PFSK-1 (cell line): ENCODE measurements at regions not wholly inside any gene's neighbourhood (a gene's known extent, or its start where the extent isn't known, plus 50 kb on each side); places are given as distances from the start of the nearest gene placed in this dataset.

Experiments used
- FOXP2 ChIP-seq: optimal IDR thresholded peaks from 2 replicates; pipeline ENCODE3; 2011; ENCODE audit warnings: borderline replicate concordance, control low read depth, inconsistent platforms; ENCODE audit not compliant: insufficient read depth; ENCODE audit errors: extremely low read length, extremely low read depth
- POLR2AphosphoS5 ChIP-seq: IDR thresholded peaks from 2 replicates; pipeline ENCODE4 v1.6.1; 2012; ENCODE audit warnings: low read depth, mild to moderate bottlenecking, control low read depth, low read length, moderate library complexity
- REST ChIP-seq, 2 experiments: IDR thresholded peaks; 2 replicates each; pipeline versions ENCODE4 v1.6.1 to v1.8.0; 2011 to 2012; ENCODE audit warnings: low read depth in 2 of 2, low read length in 2 of 2, control low read depth in 1 of 2, inconsistent platforms in 1 of 2, mild to moderate bottlenecking in 1 of 2, moderate library complexity in 1 of 2; ENCODE audit not compliant: insufficient read depth in 1 of 2
- SIN3A ChIP-seq: IDR thresholded peaks from 2 replicates; pipeline ENCODE4 v1.6.1; 2012; ENCODE audit warnings: mild to moderate bottlenecking, low read length, moderate library complexity, borderline replicate concordance; ENCODE audit not compliant: insufficient read depth
- TAF1 ChIP-seq: IDR thresholded peaks from 2 replicates; pipeline ENCODE4 v1.6.1; 2012; ENCODE audit warnings: low read length, control low read depth, borderline replicate concordance; ENCODE audit not compliant: insufficient read depth

- TF ChIP-seq FOXP2 (no peak), POLR2AphosphoS5 (no peak), SIN3A (no peak), REST (IDR thresholded peaks at IDR 0.05; ENCODE audit: insufficient read depth in 1 of 2, low read depth in 2 of 2, low read length in 2 of 2) (no peak), TAF1 (no peak)
Observed at GRCh38 chr12:92506891-92507290, 195.9 kb upstream of the PLEKHG7 start.
